HL-60 (cell line): ENCODE measurements at regions not wholly inside any gene's neighbourhood (a gene's known extent, or its start where the extent isn't known, plus 50 kb on each side); places are given as distances from the start of the nearest gene placed in this dataset.

Source experiments
- GABPA ChIP-seq: IDR thresholded peaks from 2 replicates; pipeline ENCODE4 v1.6.1; 2012; ENCODE audit warnings: low read depth
- POLR2AphosphoS5 ChIP-seq: IDR thresholded peaks from 2 replicates; pipeline ENCODE4 v1.6.1; 2012; ENCODE audit warnings: low read depth
- REST ChIP-seq: IDR thresholded peaks from 2 replicates; pipeline ENCODE4 v1.6.1; 2012; ENCODE audit warnings: low read depth; ENCODE audit not compliant: insufficient replicate concordance
- TF ChIP-seq, protein P1 (sequence below): IDR thresholded peaks from one replicate; pipeline ENCODE4 v1.5.1; 2011; ENCODE audit warnings: low read length, control low read depth, inconsistent platforms; ENCODE audit not compliant: insufficient read depth

GRCh38 chr12:19608039-19608438 is 168.7 kb downstream of the AEBP2 start:
- TF ChIP-seq, protein P1, sequence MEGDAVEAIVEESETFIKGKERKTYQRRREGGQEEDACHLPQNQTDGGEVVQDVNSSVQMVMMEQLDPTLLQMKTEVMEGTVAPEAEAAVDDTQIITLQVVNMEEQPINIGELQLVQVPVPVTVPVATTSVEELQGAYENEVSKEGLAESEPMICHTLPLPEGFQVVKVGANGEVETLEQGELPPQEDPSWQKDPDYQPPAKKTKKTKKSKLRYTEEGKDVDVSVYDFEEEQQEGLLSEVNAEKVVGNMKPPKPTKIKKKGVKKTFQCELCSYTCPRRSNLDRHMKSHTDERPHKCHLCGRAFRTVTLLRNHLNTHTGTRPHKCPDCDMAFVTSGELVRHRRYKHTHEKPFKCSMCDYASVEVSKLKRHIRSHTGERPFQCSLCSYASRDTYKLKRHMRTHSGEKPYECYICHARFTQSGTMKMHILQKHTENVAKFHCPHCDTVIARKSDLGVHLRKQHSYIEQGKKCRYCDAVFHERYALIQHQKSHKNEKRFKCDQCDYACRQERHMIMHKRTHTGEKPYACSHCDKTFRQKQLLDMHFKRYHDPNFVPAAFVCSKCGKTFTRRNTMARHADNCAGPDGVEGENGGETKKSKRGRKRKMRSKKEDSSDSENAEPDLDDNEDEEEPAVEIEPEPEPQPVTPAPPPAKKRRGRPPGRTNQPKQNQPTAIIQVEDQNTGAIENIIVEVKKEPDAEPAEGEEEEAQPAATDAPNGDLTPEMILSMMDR: no peak
- no peak for TF ChIP-seq GABPA
- no peak for TF ChIP-seq POLR2AphosphoS5
- no peak for TF ChIP-seq REST
